Loucy (cell line): ENCODE measurements at regions not wholly inside any gene's neighbourhood (a gene's known extent, or its start where the extent isn't known, plus 50 kb on each side); places are given as distances from the start of the nearest gene placed in this dataset.

Source experiments
- CTCF ChIP-seq: fragments of 200-600 bp; sonication (generic); conservative IDR thresholded peaks from 2 replicates; pipeline ENCODE4 v1.5.1; 2014; ENCODE audit warnings: mild to moderate bottlenecking, antibody characterized with exemption, low read length
- EZH2phosphoT487 ChIP-seq: fragments of 200-600 bp; IDR thresholded peaks from 2 replicates; pipeline ENCODE4 v1.6.1; 2018; ENCODE audit warnings: antibody characterized with exemption, mild to moderate bottlenecking, moderate library complexity, borderline replicate concordance

- TF ChIP-seq CTCF = no peak
- no peak for TF ChIP-seq EZH2phosphoT487
Observed at GRCh38 chr4:111635646-111636045, 509.6 kb upstream of the FAM241A start.
